Esophagus squamous epithelium (tissue), 5 donors: ENCODE measurements at regions not wholly inside any gene's neighbourhood (a gene's known extent, or its start where the extent isn't known, plus 50 kb on each side); places are given as distances from the start of the nearest gene placed in this dataset.
"Not testable (repeated sequence)": the region's sequence is repeated elsewhere in the genome, so short reads cannot be mapped to it uniquely, and the experiment has no call there.

Experiments used
- DNase-seq: peaks from one replicate; lab custom pipeline; 2025; lab: John Stamatoyannopoulos, UW
- H3K27ac ChIP-seq, 4 donors: fragments of 200-600 bp; sonication (generic); one replicate each; pipeline ENCODE4 v1.5.1; 2016 to 2019; ENCODE audit warnings: mild to moderate bottlenecking in 1 of 4
- H3K27me3 ChIP-seq, 4 donors: fragments of 200-600 bp; sonication (generic); 1 replicate in 3 of 4; 2 replicates in 1 of 4; pipeline versions ENCODE4 v1.5.1 to v1.6.0; 2017 to 2021; ENCODE audit warnings: antibody characterized with exemption in 1 of 4
- H3K36me3 ChIP-seq, 3 donors: fragments of 200-600 bp; sonication (generic); one replicate each; pipeline ENCODE4 v1.5.1; 2016 to 2019
- H3K4me1 ChIP-seq, 3 donors: fragments of 200-600 bp; sonication (generic); one replicate each; pipeline ENCODE4 v1.5.1; 2017 to 2019
- H3K4me3 ChIP-seq, 4 donors: fragments of 200-600 bp; sonication (generic); 1 replicate in 3 of 4; 2 replicates in 1 of 4; pipeline ENCODE4 v1.5.1; 2016 to 2019; ENCODE audit warnings: mild to moderate bottlenecking in 2 of 4, moderate library complexity in 1 of 4
- H3K9me3 ChIP-seq, 3 donors: fragments of 200-600 bp; sonication (generic); one replicate each; pipeline ENCODE4 v1.5.1; 2016 to 2019
- POLR2A ChIP-seq, 4 donors: fragments of 450-650 bp; IDR thresholded peaks; one replicate each; pipeline ENCODE4 v1.6.1; 2017; ENCODE audit warnings: antibody characterized with exemption in 4 of 4, mild to moderate bottlenecking in 4 of 4, moderate library complexity in 3 of 4
- WGBS, 2 donors: methylation state at CpG; one replicate each; pipeline ENCODE4 v1.1.5; 2018; 5-methylcytosine and 5-hydroxymethylcytosine counted together
- intact Hi-C: fragments of 100-400 bp; cut with DNase I; formaldehyde crosslinking; loops from one replicate; pipeline ENCODE4 v1.15.0; 2022
- TF ChIP-seq, protein P1 (sequence below), 6 experiments: fragments of 450-650 bp in 4 of 6; fragments of 200-600 bp in 2 of 6; sonication (generic) in 2 of 6; IDR thresholded peaks; one replicate each; pipeline ENCODE4 v1.5.1; 2016 to 2019; ENCODE audit warnings: antibody characterized with exemption in 6 of 6, mild to moderate bottlenecking in 4 of 6, moderate library complexity in 4 of 6
- donor health status: DM: yes; HTN: yes; CAD: no.

DNA sequence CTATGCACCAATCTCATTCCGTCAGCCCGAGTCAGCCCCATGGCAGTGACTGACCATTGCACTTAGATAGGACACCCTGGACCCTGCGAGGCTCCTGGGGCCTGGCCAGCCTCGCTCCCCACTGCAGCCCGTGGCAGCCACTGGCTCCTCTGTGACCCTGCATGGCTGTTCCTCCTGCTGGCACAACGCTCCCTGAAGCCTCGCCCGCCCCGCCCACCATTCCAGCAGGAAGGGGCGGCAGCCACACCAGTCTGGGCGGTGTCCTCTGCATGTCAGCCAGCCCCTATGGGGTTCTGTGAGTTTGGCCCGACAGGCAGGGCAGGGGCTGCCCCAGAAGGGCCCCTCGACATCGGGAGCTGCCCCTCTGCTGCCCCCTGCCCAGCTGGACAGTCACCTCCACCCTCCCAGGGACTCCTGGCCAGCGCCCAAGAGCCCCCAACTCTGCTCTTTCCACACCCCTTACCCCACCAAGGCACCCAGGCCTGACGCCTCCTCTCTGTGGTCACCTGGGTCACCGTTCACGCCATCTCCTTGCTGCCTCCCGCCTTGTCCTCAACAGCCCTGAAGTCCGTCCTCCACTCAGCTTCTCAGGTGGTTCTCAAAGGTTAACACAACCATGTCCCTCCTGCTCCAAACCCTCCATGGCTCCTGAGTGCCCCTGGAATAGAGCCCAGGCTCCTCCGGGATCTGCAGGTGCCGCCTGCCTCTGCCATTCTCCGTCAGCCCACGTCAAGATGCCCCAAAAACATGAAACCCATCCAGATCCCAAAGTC is 103.5 kb downstream of the MICALL2 start:
- Histone ChIP-seq H3K4me3 (no peak overlapping the region), H3K4me1 (no peaks in the 10 kb centered on the region), H3K27me3 (peaks cover 0 to 72% (median 2%) of the 10 kb centered on the region in 4 donors), H3K9me3 (no peaks in the 10 kb centered on the region), H3K36me3 (no peaks in the 10 kb centered on the region), H3K27ac (no peak overlapping the region)
- TF ChIP-seq, protein P1, sequence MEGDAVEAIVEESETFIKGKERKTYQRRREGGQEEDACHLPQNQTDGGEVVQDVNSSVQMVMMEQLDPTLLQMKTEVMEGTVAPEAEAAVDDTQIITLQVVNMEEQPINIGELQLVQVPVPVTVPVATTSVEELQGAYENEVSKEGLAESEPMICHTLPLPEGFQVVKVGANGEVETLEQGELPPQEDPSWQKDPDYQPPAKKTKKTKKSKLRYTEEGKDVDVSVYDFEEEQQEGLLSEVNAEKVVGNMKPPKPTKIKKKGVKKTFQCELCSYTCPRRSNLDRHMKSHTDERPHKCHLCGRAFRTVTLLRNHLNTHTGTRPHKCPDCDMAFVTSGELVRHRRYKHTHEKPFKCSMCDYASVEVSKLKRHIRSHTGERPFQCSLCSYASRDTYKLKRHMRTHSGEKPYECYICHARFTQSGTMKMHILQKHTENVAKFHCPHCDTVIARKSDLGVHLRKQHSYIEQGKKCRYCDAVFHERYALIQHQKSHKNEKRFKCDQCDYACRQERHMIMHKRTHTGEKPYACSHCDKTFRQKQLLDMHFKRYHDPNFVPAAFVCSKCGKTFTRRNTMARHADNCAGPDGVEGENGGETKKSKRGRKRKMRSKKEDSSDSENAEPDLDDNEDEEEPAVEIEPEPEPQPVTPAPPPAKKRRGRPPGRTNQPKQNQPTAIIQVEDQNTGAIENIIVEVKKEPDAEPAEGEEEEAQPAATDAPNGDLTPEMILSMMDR (IDR thresholded peaks at IDR 0.05): no peak
- no peak for TF ChIP-seq POLR2A (IDR thresholded peaks at IDR 0.05)
- intact Hi-C loops: no loop called here
- WGBS, 2 donors: 53 to 59% methylated on average over 13 to 15 of the region's 24 CpGs
- DNase-seq: no peak

DNA sequence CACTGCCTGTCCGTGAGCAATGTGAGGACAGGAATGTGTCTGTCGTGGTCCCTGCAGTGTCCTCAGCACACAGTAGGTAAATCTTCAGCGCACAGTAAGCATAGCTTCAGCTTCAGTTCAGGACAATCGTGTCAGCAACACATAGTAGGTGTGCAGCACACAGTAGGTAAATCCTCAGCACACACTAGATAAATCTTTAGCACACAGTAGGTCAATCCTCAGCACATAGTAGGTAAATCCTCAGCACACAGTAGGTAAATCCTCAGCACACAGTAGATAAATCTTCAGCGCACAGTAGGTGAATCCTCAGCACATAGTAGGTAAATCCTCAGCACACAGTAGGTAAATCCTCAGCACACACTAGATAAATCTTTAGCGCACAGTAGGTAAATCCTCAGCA is 102.4 kb downstream of the MICALL2 start:
- intact Hi-C loops, H3K4me3 ChIP-seq, DNase-seq, H3K27ac ChIP-seq, H3K36me3 ChIP-seq, H3K4me1 ChIP-seq, H3K9me3 ChIP-seq: not testable (repeated sequence)
- WGBS, 2 donors: 90 to 91% methylated on average over 5 to 6 of the region's 6 CpGs
- peaks cover 0 to 61% (median 2%) of the 10 kb centered on the region in 4 donors for H3K27me3 ChIP-seq

DNA sequence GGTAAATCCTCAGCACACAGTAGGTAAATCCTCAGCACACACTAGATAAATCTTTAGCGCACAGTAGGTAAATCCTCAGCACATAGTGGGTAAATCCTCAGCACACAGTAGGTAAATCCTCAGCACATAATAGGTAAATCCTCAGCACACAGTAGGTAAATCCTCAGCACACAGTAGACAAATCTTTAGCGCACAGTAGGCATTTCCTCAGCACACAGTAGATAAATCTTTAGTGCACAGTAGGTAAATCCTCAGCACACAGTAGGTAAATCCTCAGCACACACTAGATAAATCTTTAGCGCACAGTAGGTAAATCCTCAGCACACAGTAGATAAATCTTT is 102.0 kb downstream of the MICALL2 start:
- H3K4me1 ChIP-seq, H3K27ac ChIP-seq, H3K36me3 ChIP-seq, H3K9me3 ChIP-seq, intact Hi-C loops, DNase-seq, H3K4me3 ChIP-seq: not testable (repeated sequence)
- WGBS, 2 donors: 90 to 96% methylated on average over 3 of the region's 3 CpGs
- H3K27me3 ChIP-seq: peaks cover 0 to 57% (median 2%) of the 10 kb centered on the region in 4 donors

DNA sequence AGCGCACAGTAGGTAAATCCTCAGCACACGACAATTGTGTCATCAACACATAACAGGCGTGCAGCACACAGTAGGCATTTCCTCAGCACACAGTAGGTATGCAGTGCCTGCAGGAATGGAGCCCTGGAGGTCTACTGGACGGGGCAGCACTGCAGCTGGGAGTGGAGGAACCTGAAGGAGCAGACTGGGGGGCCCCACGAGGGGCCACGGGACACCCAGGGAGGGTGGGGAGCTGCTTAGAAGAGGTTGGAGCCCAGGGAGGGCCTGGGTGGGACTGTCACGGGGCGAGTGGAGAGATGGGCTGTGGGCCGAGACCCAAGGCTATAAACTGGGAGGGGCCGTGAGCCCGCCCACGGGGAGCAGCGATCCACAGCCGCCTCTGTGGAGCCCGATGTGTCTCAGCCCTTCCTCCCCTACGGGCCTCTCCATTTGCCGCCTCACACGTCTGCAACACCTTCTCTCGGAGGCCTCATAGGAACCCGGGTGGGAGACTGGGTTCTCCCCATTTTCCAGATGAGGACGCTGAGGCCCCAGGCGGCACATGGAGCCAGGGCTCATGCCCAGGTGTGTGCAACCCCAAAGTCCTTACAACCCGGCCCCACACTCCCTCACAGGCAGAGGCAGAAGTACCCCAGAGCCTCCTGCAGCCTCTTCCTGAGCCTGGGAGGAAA is 101.5 kb downstream of the MICALL2 start:
- no peaks in the 10 kb centered on the region for H3K36me3 ChIP-seq
- no peaks in the 10 kb centered on the region for H3K4me1 ChIP-seq
- intact Hi-C loops: no loop called here
- H3K9me3 ChIP-seq: no peaks in the 10 kb centered on the region
- peaks cover 0 to 52% (median 2%) of the 10 kb centered on the region in 4 donors for H3K27me3 ChIP-seq
- DNase-seq: no peak
- H3K27ac ChIP-seq: no peak overlapping the region
- no peak for TF ChIP-seq POLR2A (IDR thresholded peaks at IDR 0.05)
- TF ChIP-seq, protein P1 (IDR thresholded peaks at IDR 0.05): no peak
- 35 to 58% methylated on average over 14 to 19 of the region's 23 CpGs for WGBS, 2 donors
- no peak overlapping the region for H3K4me3 ChIP-seq

DNA sequence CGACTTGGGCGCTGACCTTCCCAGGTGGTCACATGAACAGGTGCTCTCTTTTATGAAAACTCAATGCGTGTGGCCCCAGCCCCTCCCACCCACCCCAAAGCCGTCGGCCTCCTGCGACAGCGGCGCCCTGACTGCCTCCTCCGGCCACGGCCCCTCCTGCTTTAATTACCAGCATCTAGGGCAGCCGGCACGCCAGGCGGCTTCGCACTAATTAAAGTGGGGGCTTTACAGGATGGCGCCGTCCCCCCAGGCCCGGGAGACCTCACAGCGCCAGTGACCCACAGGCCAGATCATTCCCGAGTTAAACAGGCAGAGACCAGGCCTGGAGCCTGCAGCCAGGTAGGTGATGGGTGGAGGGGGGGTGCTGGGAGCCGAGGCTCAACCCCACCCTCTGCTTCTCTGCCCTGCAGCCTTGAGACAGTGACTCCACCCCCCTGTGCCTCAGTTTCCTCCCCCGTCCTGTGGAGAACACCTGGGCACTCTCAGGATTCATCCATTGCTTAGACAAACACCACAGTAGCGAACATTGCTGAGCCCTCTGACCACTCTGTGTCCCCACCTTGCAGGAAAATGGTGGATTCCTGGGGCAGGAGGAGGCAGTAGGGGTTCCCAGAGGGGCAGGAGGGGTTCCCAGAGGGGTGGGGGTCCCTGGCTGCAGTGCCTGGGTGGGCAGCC is 100.8 kb downstream of the MICALL2 start:
- DNase-seq: no peak
- TF ChIP-seq POLR2A (IDR thresholded peaks at IDR 0.05): no peak
- TF ChIP-seq, protein P1 (IDR thresholded peaks at IDR 0.05): no peak
- WGBS, 2 donors: 47 to 48% methylated on average over 4 to 8 of the region's 22 CpGs
- Histone ChIP-seq H3K27me3 (peaks cover 0 to 44% (median 2%) of the 10 kb centered on the region in 4 donors), H3K4me1 (no peaks in the 10 kb centered on the region), H3K36me3 (no peaks in the 10 kb centered on the region), H3K4me3 (no peak overlapping the region), H3K9me3 (no peaks in the 10 kb centered on the region), H3K27ac (no peak overlapping the region)
- intact Hi-C loops: no loop called here

DNA sequence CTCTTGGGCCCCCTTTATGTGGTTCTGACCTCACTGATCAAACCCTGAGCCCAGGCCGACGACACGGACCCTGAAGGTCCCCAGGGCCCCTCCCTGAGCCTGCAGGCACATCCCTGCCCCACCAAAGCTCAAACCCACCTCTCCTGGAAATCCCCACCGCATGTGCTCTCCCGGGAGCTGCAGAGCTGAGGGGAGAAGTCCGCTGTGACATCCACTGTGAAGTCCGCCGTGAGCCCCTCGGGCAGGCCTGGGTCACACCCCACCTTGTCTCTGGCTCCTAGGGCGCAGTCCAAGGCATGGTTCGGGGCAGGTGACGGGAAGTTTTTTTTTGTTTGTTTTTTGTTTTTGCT is 100.2 kb downstream of the MICALL2 start:
- Histone ChIP-seq H3K9me3 (no peaks in the 10 kb centered on the region), H3K4me1 (no peaks in the 10 kb centered on the region), H3K27ac (no peak overlapping the region), H3K36me3 (no peaks in the 10 kb centered on the region), H3K27me3 (peaks cover 0 to 41% (median 2%) of the 10 kb centered on the region in 4 donors), H3K4me3 (no peak overlapping the region)
- TF ChIP-seq, protein P1 (IDR thresholded peaks at IDR 0.05): no peak
- no peak for TF ChIP-seq POLR2A (IDR thresholded peaks at IDR 0.05)
- intact Hi-C loops: no loop called here
- 55 to 62% methylated on average over 5 to 11 of the region's 12 CpGs for WGBS, 2 donors
- DNase-seq: no peak
